Right atrium auricular region (tissue), 2 donors: ENCODE measurements at regions not wholly inside any gene's neighbourhood (a gene's known extent, or its start where the extent isn't known, plus 50 kb on each side); places are given as distances from the start of the nearest gene placed in this dataset.
"Not testable (repeated sequence)": the region's sequence is repeated elsewhere in the genome, so short reads cannot be mapped to it uniquely, and the experiment has no call there.

Experiments used
- DNase-seq: peaks from one replicate; pipeline ENCODE4 v3.0.0-alpha.2; 2019; ENCODE audit warnings: low spot score
- H3K27ac ChIP-seq, 2 donors: fragments of 200-600 bp; sonication (generic); 1 replicate in 1 of 2; 2 replicates in 1 of 2; pipeline ENCODE4 v1.5.1; 2016 to 2019
- H3K27me3 ChIP-seq, 2 donors: fragments of 200-600 bp; sonication (generic); one replicate each; pipeline versions ENCODE4 v1.5.1 to v1.6.0; 2017 to 2019
- H3K36me3 ChIP-seq: fragments of 200-600 bp; sonication (generic); one replicate; pipeline ENCODE4 v1.5.1; 2016
- H3K4me1 ChIP-seq, 2 donors: fragments of 200-600 bp; sonication (generic); one replicate each; pipeline versions ENCODE4 v1.5.1 to v1.6.0; 2017 to 2019
- H3K4me3 ChIP-seq, 2 donors: fragments of 200-600 bp; sonication (generic); 1 replicate in 1 of 2; 2 replicates in 1 of 2; pipeline ENCODE4 v1.5.1; 2017 to 2019; ENCODE audit warnings: mild to moderate bottlenecking in 1 of 2, moderate library complexity in 1 of 2
- H3K9me3 ChIP-seq, 2 donors: fragments of 200-600 bp; sonication (generic); one replicate each; pipeline ENCODE4 v1.5.1; 2019
- TF ChIP-seq, protein P1 (sequence below), 2 donors: fragments of 200-600 bp; sonication (generic); IDR thresholded peaks; one replicate each; pipeline ENCODE4 v1.5.1; 2019; ENCODE audit warnings: antibody characterized with exemption in 2 of 2

GRCh38 chr2:182504903-182505302 is 78.1 kb upstream of the PDE1A start:
- Histone ChIP-seq H3K9me3 (no peaks in the 10 kb centered on the region), H3K27me3 (no peaks in the 10 kb centered on the region), H3K4me3 (no peak overlapping the region), H3K27ac (peak overlapping the region in 1 of 2 donors; percentile 68), H3K36me3 (no peaks in the 10 kb centered on the region), H3K4me1 (no peaks in the 10 kb centered on the region)
- TF ChIP-seq, protein P1, sequence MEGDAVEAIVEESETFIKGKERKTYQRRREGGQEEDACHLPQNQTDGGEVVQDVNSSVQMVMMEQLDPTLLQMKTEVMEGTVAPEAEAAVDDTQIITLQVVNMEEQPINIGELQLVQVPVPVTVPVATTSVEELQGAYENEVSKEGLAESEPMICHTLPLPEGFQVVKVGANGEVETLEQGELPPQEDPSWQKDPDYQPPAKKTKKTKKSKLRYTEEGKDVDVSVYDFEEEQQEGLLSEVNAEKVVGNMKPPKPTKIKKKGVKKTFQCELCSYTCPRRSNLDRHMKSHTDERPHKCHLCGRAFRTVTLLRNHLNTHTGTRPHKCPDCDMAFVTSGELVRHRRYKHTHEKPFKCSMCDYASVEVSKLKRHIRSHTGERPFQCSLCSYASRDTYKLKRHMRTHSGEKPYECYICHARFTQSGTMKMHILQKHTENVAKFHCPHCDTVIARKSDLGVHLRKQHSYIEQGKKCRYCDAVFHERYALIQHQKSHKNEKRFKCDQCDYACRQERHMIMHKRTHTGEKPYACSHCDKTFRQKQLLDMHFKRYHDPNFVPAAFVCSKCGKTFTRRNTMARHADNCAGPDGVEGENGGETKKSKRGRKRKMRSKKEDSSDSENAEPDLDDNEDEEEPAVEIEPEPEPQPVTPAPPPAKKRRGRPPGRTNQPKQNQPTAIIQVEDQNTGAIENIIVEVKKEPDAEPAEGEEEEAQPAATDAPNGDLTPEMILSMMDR (IDR thresholded peaks at IDR 0.05), result no peak
- DNase-seq, result peak; percentile 61

DNA sequence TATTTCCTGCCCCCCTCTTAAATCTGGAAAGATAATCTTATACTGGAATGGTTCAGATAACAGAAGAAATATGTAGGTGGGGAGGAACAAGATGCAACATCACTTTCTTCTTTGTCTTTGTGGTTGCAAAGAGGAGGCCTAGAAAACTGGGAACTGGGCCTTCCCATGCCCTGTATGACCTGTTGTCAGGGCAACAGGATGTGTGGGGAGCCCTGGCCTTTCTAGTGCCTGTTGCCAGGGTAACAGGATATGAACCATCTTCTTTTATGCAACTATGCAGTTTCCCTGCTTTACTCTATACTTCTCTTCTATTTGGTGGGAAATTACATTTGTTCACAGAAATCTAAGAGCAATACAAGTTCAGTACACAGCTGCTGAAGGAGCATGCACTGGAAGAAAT is 79.8 kb upstream of the PDE1A start:
- TF ChIP-seq, protein P1 (IDR thresholded peaks at IDR 0.05), result no peak
- Histone ChIP-seq H3K4me1 (no peaks in the 10 kb centered on the region), H3K27me3 (no peaks in the 10 kb centered on the region), H3K9me3 (no peaks in the 10 kb centered on the region), H3K36me3 (no peaks in the 10 kb centered on the region), H3K27ac (no peak overlapping the region), H3K4me3 (no peak overlapping the region)
- DNase-seq, result no peak

DNA sequence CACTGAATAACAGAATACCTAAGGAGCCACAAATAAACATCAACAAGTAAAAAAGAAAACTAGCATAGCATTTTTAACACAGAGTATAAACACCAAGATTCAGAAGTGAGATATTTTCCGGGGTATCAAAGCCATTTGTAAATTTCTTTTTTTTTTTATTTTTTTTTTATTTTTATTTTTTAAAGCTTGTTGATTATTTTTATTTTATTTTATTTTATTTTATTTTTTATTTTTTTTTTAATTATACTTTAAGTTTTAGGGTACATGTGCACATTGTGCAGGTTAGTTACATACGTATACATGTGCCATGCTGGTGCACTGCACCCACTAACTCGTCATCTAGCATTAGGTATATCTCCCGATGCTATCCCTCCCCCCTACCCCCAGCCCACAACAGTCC is 81.7 kb upstream of the PDE1A start:
- not testable (repeated sequence) for H3K4me3 ChIP-seq, H3K27ac ChIP-seq, H3K27me3 ChIP-seq, H3K4me1 ChIP-seq, H3K9me3 ChIP-seq, H3K36me3 ChIP-seq, DNase-seq

GRCh38 chr2:182509216-182509615 is 82.4 kb upstream of the PDE1A start:
- DNase-seq, result no peak
- Histone ChIP-seq H3K27me3 (no peaks in the 10 kb centered on the region), H3K9me3 (peaks cover 0 to 11% of the 10 kb centered on the region in 2 donors), H3K27ac (no peak overlapping the region), H3K4me1 (no peaks in the 10 kb centered on the region), H3K36me3 (no peaks in the 10 kb centered on the region), H3K4me3 (no peak overlapping the region)
- TF ChIP-seq, protein P1 (IDR thresholded peaks at IDR 0.05), result no peak

DNA sequence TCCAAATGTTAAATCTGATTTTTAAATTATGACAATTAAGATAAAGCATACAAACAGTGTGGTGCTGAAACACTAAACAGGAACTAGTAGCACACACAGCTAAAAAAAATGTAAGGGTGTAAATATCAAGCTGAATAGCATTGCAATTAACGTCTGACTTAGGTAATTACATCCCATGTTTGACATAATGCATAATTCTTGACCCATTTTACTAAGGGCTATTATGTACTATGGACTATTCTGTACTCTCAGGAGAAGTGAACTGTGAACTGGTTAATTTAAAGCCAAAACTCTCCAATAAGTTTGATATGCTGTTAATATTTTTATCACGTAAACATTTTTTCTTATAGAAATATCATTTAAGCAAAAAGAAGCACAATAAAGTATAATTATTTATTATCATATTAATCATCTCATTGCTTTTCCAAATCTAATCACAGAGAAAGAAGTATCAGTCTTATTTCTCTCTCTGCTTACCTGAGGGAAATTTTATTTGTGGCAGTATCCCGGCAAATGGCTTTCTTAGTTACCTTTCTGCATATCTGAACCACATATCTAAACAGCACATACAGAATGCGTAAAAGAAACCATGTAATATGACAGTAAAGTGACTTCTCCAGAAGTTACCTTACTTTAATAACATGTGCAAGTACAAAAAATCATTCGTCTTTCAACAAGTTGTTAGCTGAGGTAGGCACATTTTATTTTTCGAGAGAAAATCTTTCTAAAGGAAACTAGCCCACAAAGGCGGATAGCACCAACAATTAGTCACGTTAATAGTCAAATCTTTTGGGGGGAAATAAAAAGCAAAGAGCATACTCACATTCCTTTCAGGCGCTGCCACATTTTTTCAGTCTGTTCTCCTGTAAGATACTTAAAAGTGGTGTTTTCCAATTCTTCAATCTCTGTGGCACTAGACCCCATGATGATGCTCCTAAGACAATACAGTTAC is 94.9 kb upstream of the PDE1A start:
- no peak overlapping the region for H3K27ac ChIP-seq
- TF ChIP-seq, protein P1 (IDR thresholded peaks at IDR 0.05), result no peak

DNA sequence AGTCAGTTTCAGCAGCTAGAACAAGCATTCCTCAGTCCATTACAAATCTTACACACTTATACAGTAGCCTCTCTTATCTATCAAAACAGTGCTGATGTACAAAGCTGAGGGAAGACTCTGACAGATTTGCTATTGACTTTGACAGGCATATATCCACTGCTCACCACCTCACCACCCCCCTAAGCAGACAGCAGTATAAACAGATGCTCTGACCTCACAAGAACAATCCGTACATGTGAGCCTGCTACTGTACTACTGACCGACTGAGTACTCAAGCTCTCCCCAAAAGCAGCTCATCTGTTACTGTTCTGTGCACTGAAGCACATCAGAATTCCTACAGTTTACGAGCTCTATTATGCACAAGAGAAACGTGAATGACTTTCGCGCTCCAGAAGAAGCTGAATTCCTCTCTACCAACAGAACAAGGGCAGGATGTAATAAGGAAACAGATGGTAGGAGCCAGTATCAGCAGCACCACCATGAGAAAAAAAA is 95.6 kb upstream of the PDE1A start:
- Histone ChIP-seq H3K27me3 (no peaks in the 10 kb centered on the region), H3K27ac (no peak overlapping the region), H3K36me3 (no peaks in the 10 kb centered on the region), H3K9me3 (no peaks in the 10 kb centered on the region), H3K4me1 (no peaks in the 10 kb centered on the region), H3K4me3 (peak overlapping the region in 1 of 2 donors; percentile 21)
- DNase-seq, result no peak
- TF ChIP-seq, protein P1 (IDR thresholded peaks at IDR 0.05), result no peak

More for the DNA sequence above, 94.9 kb upstream of the PDE1A start:
- Histone ChIP-seq H3K4me1 (no peaks in the 10 kb centered on the region), H3K36me3 (no peaks in the 10 kb centered on the region), H3K9me3 (no peaks in the 10 kb centered on the region), H3K4me3 (no peak overlapping the region), H3K27me3 (no peaks in the 10 kb centered on the region)
- no peak for DNase-seq
